AG08396 (cell line): ENCODE measurements at regions not wholly inside any gene's neighbourhood (a gene's known extent, or its start where the extent isn't known, plus 50 kb on each side); places are given as distances from the start of the nearest gene placed in this dataset.
A peak's percentile ranks its signal among the peaks of the same experiment; 100 is the strongest.

Experiments
- DNase-seq: peaks from one replicate; pipeline ENCODE4 v3.0.0; 2012; ENCODE audit warnings: low spot score, mixed read lengths

DNA sequence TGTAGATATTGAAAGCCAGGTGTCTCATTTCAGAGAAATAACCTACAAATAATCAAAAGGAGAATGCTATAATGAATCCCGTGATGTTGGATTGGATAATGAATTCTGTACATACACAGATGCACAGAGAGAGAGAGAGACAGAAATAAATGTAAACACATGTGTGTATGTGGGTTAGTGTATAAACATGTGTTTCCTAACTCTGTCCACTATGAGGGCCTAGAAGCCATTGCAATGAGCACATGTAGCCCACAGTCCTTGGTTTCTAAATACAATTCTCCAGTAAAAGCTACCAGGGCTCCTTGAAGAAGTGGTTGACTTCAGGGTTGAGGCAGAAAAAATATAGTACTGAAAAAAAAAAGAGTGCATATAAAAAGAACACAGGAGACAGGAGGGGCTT, 109.5 kb downstream of the INHBB start:
- DNase-seq = no peak

DNA sequence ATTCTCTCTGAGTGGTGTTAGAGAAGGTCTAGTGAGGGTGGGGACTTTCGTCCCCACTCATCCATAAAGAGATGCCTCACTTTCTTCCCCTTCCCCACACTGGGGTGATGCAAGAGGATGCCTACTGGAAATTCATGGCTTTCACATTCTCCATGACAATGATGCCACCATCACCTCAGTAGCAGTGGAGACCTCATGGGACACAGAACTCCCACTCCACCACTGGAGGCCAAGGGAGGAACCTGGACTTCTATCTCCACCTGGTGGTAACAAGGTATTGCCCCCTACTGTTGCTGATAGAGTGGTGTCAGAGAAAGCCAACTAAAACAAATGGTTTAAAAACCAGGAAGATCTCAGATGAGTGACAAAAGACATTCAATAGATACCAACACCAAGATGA, 110.9 kb downstream of the INHBB start:
- no peak for DNase-seq

DNA sequence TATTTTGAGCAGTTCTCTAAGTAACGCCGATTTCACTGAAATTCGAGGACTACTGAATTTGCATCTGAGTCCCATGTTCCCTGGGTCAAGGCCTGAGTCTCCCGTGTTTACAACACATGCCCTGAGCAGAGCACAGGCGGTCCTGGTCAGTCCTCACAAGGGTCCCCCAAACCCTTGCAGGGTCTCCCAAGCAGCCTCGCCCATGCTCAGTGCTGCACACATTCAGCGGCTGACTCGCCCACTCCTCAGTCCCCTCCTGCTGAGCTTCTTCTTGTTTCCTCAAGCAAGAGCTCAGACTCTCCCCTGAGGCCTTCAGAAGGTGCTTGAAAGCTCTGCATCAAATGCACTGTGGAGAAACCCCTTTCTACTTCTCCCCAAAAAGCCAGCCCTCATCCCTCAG, 114.6 kb downstream of the INHBB start:
- no peak for DNase-seq

DNA sequence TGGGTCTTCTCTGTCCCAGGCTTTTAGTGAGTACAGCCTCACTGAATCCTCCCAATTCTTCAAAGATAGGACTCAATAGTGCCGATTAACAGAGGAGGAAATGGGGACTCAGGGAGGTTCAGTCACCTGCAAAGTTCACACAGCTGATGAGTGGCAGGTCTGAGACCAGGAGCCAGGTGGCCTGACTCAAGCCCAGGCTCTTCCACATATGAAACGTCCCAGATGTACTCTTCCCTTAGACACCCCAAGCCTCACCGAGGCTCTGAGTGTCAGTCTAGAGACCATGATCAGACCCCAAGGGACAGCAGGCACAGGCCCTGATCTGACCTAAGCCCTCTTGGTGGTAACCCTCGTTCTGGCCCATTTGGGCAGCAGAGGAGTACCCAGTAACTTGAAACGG, 115.2 kb downstream of the INHBB start:
- no peak for DNase-seq

DNA sequence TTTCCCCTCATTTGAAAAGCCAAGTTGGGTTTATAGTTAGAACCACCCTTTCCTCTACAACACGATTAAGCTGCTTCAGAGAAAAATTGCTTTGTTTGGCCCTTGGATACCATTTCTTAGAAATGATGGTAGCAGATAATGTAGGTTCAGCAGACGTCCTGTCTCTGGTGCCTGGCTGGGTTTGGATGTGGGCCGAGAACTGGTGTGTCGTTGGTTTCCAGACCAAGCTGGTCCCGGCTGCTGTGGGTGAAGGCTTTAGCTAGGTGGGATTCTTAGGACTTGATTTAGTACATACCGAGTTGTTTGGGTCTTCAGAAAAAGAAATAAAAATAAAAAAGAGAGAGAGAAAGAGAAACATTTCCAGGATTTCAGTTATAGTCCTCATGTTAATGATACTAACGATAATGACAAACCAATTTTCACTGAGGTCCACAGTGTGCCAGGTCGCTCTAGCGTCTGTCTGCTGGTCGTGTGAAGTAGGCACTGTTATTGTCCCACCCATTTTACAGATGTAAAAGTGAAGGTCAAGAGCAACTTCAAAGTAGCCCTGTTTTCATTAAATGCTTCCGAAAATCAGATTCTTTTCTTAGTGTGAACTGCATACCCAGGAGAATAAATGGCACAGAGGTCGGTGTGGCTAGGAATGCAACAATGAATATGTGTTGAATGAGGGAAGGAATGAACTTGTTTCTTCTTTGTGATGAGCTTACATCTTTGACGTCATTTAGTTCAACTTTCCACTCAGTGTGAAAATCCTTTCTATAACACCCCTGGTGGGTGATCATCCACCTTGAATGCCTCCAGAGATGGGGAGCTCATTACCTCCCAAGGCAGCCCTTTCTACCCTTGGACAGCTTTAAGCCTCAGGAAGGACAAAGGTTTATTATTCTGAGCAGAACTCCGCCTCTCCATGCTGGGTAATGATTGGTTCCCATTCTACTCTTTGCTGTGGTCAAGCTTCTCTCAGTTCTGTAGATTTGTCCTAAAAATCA, 115.9 kb downstream of the INHBB start:
- no peak for DNase-seq

DNA sequence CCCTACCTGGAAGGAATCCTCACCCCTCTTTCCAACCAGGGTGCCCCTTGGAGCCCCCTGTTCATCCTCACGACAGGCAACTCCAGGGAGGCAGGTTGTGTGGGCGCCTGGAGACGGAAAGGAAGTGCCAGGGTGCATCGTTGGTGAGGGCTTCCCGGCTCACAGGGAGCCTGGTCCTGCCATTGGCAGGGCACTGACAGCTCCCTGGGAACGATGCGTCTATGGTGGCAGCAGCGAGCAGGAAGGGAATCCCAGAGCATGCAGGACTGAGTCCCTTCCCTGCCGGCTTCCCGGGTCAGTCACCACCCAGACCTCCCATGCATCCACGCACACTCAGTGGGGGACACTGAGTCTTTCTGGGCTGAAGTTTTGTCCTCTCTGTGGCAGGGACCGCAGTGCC, 117.6 kb downstream of the INHBB start:
- DNase-seq = no peak

DNA sequence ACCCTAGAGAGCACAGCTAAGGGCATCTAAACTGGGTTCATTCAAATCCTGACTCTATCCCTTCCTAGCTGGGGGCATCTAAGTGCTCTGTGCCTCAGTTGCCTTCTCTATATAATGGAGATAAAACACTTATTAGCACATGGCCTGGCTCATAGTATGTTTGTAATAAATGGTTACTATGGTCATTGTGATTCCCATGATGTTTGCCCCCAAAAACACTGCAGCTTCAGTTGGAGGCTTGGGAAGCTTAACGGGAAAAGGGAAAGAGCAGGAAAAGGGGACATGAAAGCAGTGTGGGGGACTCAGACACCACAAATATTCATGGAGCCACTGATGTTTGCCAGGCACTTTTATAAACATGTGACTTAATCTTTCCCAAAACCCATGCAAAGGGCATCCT, 118.1 kb downstream of the INHBB start:
- DNase-seq = no peak

DNA sequence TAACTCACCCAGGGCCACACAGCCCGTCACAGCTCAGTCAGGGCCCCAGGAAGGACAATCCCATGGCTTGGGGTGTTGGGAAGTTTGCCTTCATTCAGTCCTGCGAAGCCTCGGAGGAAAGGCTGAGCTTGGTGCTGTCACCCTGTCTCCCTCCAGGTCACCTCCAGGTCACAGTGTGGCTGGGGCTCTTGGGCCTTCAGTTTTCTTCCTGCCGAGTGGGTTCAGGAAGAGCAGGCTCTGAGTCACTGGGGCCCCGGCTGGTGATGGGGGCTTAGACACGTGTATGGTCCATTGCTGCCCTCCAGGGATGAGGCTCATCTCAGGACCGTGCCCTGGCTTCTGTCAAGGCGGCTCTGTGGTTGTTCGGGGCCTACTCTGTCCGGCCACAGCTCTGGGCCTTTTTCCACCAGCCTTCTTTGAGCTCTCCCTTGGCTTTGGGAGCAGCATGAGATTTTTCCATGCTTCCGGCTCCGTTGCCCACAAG, 118.6 kb downstream of the INHBB start:
- DNase-seq = no peak

DNA sequence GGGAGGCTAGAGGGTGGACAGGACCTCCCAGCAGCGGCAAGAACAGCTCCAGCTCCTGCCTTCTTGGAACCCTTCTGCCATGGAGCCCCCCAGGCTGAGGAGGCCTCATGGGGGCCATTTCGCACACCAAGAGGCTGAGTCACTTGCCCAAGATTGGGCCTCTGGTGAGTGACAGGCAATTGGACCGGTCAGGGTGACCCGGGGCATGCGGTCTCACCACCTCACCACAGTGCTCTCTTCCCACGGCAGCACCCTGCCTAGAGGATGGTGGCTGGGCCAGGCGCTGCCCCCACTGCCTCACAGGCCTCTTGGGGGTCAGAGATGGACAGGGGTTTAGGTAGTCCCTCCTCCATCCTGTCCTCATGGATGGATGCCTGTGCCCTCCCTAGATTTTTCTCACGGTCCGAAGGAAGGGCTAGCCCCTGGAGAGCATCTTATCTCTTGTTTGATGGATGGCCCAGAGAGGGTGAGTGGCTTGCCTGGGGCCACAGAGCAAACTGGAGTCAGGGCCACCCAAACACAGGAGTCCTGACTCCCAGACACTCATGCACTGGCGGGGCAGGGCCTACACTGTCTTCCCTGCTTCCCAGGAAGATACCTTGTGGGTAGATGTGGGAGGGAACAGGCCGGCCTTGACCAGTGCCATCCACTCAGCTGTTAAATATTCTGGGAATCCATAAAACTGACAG, 119.2 kb downstream of the INHBB start:
- DNase-seq = no peak

DNA sequence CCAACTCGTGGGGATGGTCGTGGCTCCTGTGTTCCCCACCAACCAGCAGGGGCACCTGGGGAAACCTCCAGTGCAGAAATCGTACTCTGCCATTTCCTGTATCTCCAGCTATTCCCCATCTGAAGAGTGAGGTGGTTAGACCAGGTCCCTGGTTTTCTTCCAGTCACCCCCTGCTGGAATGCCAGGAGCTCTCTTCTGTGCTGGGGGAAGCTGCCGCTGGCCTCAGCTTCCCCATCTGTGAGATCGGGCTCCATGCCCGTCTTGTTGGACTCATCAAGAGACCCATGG, 119.7 kb downstream of the INHBB start:
- no peak for DNase-seq

DNA sequence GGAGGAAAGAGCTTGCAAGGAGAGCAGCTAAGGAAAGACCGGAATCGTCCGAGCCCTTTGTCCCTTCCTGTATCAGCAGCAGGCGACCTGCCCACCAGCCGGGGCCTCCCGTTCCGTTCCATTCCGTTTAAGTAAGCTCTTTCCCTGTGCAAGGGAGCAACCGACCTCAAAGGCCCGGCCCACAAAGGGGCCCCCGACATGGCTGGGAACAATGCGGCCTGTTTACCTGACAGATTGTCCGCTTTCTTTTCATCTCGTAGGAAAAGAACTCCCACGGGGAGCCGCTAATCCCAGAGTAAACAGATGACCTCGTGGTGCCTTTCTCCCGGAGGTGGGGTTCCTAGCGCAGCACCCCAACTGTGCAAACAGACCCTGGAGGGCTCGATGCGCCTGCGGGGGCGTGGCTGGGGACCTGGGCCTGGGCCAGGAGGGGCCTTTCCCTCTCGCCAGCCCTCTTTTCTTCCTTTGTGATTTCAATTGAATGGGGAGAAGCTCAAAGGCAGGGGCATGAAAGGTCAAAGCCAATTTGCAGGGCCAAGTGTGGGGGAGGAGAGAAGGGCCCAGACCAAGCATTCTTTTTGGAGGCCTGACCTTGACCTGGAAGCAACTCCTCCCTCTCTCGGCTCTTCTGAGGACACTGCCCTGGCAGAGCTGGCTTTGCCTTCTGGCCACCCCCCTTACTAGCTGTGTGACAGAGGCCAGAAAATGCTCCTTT, 120.2 kb downstream of the INHBB start:
- no peak for DNase-seq

DNA sequence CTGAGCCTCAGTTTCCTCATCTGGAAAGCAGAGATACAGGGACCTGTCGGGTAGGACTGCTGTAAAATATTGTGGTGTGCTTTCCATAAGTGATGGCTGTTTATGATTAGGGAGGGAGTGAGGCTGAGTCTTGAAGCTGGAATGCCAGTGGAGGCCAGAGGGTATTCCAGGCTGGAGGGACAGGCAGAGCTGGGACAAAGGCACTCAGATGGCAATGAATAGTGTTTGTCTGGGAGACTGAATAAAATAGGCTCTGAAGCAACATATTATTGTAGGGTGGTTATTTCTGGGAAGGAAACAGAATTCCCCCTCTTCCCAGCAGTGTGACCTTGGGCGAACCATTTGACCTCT, 120.7 kb downstream of the INHBB start:
- DNase-seq = no peak

DNA sequence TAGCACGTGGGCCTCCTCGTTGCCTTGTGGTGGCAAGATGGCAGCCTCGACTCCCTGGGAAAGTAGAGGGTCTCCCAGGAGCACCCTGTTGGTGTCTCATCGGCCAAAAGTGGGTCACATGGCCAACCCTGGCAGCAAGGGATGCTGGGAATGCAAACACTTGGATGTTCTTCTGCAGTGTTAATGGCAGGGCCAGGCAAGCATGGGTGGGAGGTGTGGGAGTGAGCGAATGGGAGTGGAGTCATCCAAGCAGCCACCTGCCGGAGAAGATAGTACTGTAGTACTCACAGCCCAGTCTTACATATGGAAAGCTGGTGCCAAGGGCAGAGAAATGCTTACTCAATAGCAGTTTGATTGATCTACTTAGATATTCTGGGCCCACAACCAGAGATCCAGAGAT, 122.2 kb downstream of the INHBB start:
- no peak for DNase-seq

DNA sequence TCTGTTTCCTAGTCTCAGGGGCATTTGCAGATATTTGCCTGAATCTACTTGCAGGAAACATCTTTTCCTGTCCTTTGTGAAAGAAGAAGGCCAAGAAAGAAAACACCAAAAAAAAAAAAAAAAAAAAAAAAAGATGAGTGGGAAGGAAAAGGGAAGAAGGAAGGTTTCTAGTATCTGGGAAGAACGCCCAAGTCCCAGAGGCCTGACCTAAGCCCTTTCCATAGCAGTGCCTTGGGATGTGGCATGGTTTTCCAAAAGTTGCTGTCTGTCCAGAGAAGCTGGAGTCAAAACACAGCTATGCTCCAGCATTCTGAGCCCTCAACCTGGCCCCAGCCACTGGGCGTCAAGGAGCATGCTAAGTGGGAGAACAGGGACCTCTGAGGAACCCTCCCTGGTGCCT, 123.5 kb downstream of the INHBB start:
- DNase-seq = no peak

DNA sequence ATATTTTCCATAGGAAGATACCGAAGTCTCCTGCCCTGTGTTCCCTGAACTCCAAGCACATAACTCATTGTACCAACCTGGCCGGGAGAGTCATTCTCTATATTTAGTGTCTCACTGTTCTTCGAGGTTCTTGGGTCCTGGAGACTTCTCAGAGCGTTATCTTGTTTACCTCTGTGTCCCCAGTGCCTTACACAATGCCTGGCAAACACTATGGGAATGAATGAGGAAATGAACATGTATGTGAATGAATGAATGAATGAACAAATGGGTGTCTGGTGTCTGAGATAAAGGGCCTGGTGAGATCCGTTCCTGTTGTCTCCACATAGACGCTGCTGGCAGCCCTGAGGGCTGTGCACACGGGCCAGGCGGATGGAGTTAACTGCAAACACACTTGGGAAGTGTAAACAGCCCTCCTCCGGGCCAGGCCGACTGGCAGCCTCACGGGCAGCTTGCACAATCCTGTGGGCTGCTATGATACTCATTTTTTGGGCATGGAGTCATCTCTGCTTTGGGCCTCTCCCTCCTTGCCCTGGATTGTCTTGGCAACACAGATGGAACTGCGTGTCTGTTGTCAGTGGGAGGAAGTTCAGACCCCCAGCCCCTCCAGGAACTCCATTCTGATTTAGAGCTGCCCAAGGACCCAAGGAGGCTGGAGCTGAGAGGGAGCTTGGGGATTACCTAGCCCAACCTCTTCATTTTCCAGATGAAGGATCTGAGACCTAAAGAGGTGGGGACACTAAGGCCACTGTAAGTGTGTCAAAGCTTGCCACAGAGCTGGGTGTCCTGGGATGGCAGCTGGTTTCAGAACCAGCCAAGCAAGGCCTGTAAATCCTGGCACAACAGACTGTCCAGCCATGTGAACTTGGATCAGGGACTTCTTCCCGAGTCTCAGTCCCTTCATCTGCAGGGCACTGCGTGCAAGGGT, 124.4 kb downstream of the INHBB start:
- peak; percentile 95 for DNase-seq

DNA sequence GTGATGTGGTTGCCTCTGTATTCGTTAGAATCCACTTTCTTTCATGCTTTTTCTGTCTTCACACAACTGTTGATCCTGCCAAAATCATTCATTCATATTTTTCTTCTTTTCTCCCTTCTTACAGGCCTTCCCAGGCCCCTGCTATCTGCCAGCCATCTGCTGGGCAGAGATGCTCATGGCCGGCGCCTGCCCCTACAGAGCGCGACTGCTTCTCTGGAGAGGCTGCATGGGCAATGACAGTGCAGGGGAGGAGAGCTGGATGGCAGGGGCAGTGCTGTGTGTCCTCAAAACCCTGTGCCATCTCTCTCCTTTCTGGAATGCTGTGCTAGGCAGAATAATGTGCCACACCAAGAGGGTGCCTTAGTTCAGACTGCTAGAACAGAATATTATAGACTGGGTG, 125.2 kb downstream of the INHBB start:
- no peak for DNase-seq

DNA sequence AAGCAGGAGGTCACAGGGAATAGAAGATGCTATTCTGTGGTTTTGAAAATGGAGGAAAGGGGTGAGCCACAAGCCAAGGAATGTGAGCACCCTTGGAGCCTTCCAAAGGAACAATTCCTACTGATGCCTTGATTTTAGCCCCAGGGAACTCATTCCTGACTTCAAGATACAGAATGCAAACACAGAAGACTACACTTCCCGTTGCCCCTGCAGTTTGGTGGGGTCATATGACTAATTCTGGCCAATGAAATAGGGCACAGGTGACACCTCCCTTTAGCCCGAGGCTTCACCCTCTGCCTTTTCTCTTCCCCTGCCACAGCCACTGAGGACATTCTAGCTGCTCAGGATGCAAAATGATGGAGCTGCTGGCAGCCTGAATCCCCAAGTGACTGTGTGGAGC, 126.1 kb downstream of the INHBB start:
- DNase-seq = no peak

DNA sequence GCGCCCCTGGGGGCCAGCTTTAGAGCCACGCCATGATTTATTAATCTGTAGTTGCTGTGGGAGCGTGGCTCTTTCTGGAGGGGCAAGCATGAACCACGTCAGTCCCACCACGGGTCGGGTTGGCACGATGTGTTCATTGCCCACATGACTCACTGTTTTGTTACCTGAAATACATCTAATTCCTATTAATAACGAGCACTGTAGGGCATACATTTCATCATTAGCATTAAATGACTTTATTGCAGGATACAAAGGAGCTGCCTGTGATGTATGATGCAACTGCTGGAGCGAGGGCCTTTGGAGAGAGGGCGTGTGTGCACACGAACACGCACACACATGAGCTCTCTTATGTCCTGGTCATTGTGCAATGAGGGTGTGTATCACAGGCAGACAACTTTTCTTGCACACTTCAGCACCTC, 127.0 kb downstream of the INHBB start:
- no peak for DNase-seq

DNA sequence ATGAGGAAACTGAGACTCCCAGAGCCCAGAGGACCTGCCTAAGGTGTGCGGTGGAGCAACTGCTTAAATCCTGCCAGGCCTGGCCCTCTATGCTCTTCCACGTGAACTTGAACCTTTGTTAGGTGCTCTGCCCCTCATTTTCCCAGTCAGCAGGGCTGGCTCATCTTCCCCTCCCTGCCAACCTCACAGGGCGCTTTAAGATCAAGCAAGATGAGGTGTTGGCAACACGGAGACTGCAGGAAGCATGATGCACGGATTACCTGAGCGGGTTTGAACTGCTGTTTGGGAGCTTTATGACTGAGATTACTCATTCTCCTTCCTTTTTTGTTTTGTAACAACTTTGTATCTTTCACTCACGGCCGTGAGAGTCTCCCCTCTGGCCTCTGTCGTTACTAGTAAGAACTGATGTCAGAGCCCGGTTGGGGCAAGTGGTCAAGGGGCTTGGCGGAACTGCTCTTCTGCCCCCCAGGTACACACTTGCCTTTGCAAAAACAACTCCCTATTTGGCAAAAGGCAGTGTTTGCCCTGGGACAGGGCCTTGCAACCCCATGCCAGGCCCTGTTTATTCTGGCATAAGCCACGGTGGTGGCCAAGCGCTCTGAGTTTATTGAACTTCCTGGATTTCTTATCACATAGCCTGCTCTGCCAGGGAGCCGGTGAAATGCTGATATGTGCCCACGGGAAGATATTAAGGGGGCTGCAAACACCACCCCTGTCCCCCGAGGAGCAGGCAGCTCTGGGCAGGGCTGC, 127.8 kb downstream of the INHBB start:
- no peak for DNase-seq

DNA sequence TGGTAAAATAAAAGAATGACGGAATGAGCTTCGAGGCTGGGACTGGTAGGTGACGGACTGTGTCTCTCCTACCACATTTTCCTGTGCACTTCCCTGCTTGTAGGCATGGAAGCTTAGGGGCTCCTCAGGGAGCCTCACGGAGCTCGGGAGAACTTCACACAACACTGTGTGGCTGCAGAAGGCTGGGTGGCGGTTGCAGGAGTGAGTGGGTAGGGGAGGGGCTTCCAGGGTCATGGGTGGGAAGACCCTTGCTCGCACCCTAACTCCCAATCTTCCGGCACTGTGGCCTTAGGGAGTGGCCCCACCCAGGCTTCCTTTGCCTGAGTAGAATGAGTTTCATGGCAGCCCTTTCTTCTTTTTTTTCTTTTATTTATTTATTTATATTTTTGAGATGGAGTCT, 128.6 kb downstream of the INHBB start:
- no peak for DNase-seq

DNA sequence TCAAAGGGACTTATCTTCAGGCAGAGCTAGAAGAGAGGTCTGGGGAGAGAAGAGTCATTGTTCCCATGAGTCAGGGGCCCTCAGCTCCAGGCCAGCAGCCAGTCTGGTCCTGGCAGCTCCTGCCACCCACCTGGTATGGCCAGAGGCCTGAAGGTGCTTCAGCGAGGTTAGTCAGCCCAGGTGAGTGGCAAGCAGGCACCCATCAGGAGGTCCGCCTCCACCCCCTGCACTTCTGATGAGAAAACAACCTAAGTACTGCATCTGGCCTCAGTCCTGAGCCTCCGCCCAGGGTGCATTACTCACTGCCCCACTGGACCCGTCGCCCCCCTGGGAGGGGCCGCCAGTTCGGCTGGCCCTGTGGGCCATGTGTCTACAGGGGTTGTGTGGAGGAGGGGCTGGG, 130.2 kb downstream of the INHBB start:
- no peak for DNase-seq
